Esophagus squamous epithelium (tissue), 4 donors: ENCODE measurements at regions not wholly inside any gene's neighbourhood (a gene's known extent, or its start where the extent isn't known, plus 50 kb on each side); places are given as distances from the start of the nearest gene placed in this dataset.

Source experiments
- CTCF ChIP-seq, 6 experiments: fragments of 450-650 bp in 4 of 6; fragments of 200-600 bp in 2 of 6; sonication (generic) in 2 of 6; IDR thresholded peaks; one replicate each; pipeline ENCODE4 v1.5.1; 2016 to 2019; ENCODE audit warnings: antibody characterized with exemption in 6 of 6, mild to moderate bottlenecking in 4 of 6, moderate library complexity in 4 of 6
- POLR2A ChIP-seq, 4 donors: fragments of 450-650 bp; IDR thresholded peaks; one replicate each; pipeline ENCODE4 v1.6.1; 2017; ENCODE audit warnings: antibody characterized with exemption in 4 of 4, mild to moderate bottlenecking in 4 of 4, moderate library complexity in 3 of 4

GRCh38 chr5:108546939-108547338 lies 165.0 kb upstream of the FBXL17 start:
- no peak for TF ChIP-seq CTCF (IDR thresholded peaks at IDR 0.05)
- TF ChIP-seq POLR2A (IDR thresholded peaks at IDR 0.05), result no peak
